Activated CD8-positive, alpha-beta T cell treated with anti-CD3 and anti-CD28 coated beads for 36 hours (primary cell): ENCODE measurements at regions not wholly inside any gene's neighbourhood (a gene's known extent, or its start where the extent isn't known, plus 50 kb on each side); places are given as distances from the start of the nearest gene placed in this dataset.

ENCODE experiments used
- ATAC-seq: fragments of 200-7000 bp; cut with Tn5 transposase; one replicate; pipeline ENCODE4 v1.10.0; 2021; ENCODE audit warnings: mild to moderate bottlenecking, moderate library complexity
- CTCF ChIA-PET: fragments of 350-600 bp; sonication (Branson Sonifier 250); formaldehyde crosslinking; loops from one replicate; lab custom pipeline; 2021; ENCODE audit warnings: antibody characterized with exemption; lab: Charles Lee
- POLR2A ChIA-PET: fragments of 350-600 bp; sonication (Branson Sonifier 250); formaldehyde crosslinking; loops from one replicate; lab custom pipeline; 2021; ENCODE audit warnings: antibody characterized with exemption; lab: Charles Lee
- DNase-seq: peaks from one replicate; pipeline ENCODE4 v3.0.0-alpha.2; 2020
- H3K27ac Mint-ChIP-seq: one replicate; pipeline ENCODE4 v1.8.0; 2021; ENCODE audit warnings: mild to moderate bottlenecking, mixed read lengths
- H3K27me3 Mint-ChIP-seq: one replicate; pipeline ENCODE4 v1.8.0; 2021; ENCODE audit warnings: mixed read lengths
- H3K36me3 Mint-ChIP-seq: one replicate; pipeline ENCODE4 v1.8.0; 2021; ENCODE audit warnings: low read depth, mixed read lengths
- H3K4me1 Mint-ChIP-seq: one replicate; pipeline ENCODE4 v1.8.0; 2021; ENCODE audit warnings: low read depth, mixed read lengths
- H3K4me3 Mint-ChIP-seq: one replicate; pipeline ENCODE4 v1.8.0; 2021; ENCODE audit warnings: mild to moderate bottlenecking, moderate library complexity, mixed read lengths
- H3K9me3 Mint-ChIP-seq: one replicate; pipeline ENCODE4 v1.8.0; 2021; ENCODE audit warnings: mixed read lengths
- CTCF ChIP-seq: fragments of 200-600 bp; IDR thresholded peaks from one replicate; pipeline ENCODE4 v1.8.0; 2022; ENCODE audit warnings: antibody characterized with exemption, mild to moderate bottlenecking
- intact Hi-C: fragments of 100-400 bp; cut with micrococcal nuclease; formaldehyde crosslinking; loops from one replicate; pipeline ENCODE4 v1.10.0; 2022

DNA sequence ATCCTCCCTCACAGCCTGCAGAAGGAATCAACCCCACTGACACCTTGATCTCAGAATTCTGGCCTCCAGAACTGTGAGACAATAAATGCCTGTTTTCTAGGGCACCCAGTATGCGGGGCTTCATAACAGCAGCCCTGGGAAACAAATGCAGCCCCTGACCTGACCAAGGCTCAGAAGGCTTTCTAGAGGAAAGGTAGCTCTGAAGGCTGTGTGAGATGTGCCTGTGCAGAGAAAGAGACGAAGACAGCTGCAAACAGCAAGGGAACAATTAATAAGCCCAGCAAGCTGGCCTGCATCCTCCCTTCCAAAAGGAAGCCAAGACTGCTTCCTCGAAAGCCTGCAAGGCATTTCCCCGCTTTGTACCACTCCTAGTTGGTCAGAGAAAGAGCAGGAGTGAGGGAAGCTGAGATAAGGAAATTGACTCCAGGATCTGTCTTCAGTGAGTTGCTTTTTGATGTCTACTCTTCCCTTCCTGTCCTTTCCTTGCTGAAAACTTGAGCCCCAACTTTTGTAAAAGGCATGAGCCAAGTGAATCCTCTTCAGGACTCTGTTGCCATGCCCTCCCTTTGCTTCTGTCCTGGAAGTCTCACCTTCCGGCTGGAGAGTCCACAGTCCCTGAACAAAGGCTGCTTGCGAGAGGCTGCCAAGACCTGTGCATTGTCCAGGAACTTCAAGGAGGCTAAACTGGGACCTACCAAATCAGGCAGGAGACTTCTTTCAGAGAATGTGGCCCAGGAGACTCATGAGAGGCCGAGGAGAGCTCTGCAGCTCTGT is 71.2 kb upstream of the ARID5B start:
- ChIA-PET POLR2A (no interaction called here), CTCF (interaction anchor here (0.8 to 1.7 kb wide), 2 partner anchors 10 to 80 kb away, joined by 3 to 4 read pairs; no protein-coding TSS in a partner anchor)
- Mint-ChIP-seq H3K9me3 (no peaks in the 10 kb centered on the region), H3K36me3 (no peaks in the 10 kb centered on the region), H3K4me1 (peaks cover 2% of the 10 kb centered on the region), H3K27me3 (peaks cover 3% of the 10 kb centered on the region), H3K4me3 (no peak overlapping the region), H3K27ac (no peak overlapping the region)
- ATAC-seq (no peak), DNase-seq (no peak)
- intact Hi-C loops = no loop called here
- TF ChIP-seq CTCF = no peak

DNA sequence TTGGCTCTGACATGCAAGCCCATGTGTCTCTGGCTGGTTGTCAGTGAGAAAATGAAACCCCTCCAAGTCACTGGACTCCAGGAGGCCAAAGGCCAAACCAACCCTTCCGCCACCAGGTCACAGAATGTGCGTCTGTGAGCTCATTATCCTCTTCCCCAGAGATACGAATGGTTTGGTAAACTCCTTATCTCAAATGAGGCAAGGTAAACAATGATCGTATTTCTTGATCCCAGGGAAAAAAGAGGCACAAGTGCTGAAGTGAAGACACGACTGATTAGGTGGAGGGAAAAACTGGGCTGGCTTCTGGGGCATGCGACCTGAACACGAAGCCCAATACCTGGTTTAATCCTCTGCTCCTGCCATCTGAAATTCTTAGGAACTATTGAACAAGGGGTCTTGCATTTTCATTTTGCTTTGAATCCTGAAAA is 70.6 kb upstream of the ARID5B start:
- Mint-ChIP-seq H3K4me1 (peaks cover 6% of the 10 kb centered on the region), H3K9me3 (no peaks in the 10 kb centered on the region), H3K27ac (no peak overlapping the region), H3K36me3 (no peaks in the 10 kb centered on the region), H3K4me3 (no peak overlapping the region), H3K27me3 (peaks cover 3% of the 10 kb centered on the region)
- intact Hi-C loops = no loop called here
- CTCF ChIA-PET = interaction anchor here (1.7 kb wide), 1 partner anchor 80 kb away, joined by 4 read pairs; no protein-coding TSS in a partner anchor
- ATAC-seq = no peak
- POLR2A ChIA-PET = no interaction called here
- DNase-seq = no peak
- no peak for TF ChIP-seq CTCF

DNA sequence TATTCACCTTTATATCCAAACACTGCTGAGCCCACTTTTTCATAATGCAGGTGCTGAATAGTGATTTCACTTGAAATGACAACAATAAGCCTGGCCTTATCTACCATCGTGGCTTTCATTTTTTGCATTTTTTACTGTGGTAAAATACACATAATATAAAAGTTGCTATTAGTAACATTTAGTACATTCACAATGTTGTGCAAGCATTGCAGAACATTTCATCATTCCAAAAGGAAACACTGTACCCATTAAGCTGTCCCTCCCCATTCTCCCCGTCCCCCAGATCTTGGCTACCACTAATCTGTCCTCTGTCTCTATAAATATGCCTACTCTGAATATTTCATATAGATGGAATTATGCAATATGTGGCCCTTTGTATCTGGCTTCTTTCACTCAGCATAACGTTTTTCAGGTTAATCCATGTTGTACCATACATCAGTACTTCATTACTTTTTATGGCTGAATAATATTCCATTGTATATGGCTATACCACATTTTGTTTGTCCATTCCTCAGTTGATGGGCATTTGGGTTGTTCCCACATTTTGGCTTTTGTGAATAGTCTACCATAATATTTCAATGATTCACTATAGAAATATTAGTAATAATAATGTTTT is 68.5 kb upstream of the ARID5B start:
- ATAC-seq (no peak), DNase-seq (no peak)
- Mint-ChIP-seq H3K27me3 (no peaks in the 10 kb centered on the region), H3K27ac (no peak overlapping the region), H3K4me1 (peaks cover 17% of the 10 kb centered on the region), H3K36me3 (no peaks in the 10 kb centered on the region), H3K9me3 (no peaks in the 10 kb centered on the region), H3K4me3 (no peak overlapping the region)
- ChIA-PET CTCF (interaction anchor here (1.1 to 5.3 kb wide), 2 partner anchors 8 to 81 kb away, joined by 4 to 46 read pairs; no protein-coding TSS in a partner anchor), POLR2A (no interaction called here)
- TF ChIP-seq CTCF = no peak
- intact Hi-C loops = no loop called here

DNA sequence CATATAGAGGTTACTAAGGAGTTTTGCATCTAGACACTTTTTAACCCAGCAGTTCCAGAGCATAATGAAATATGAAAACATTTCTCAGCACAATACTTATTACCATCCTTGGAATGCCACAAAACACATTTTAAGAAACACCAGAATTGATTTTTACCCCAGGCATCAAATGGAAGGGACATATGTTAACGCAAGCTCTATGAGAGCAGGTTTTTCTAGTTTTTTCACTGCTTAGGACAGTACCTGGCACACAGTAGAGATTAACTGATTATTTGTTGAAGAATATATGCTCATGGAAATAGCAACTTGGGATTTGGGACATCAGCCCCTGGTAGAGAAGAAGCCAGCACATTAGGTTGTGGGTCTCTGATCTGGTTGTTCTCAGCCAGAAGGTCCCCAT is 67.0 kb upstream of the ARID5B start:
- no peaks in the 10 kb centered on the region for H3K27me3 Mint-ChIP-seq
- H3K36me3 Mint-ChIP-seq = no peaks in the 10 kb centered on the region
- no peak overlapping the region for H3K4me3 Mint-ChIP-seq
- ChIA-PET POLR2A (interaction anchor here (0.6 kb wide), 1 partner anchor 318 kb away, joined by 5 read pairs; no protein-coding TSS in a partner anchor), CTCF (interaction anchor here (1.1 to 5.3 kb wide), 12 partner anchors 13 to 98 kb away, joined by 3 to 46 read pairs (median 6); no protein-coding TSS in a partner anchor)
- ATAC-seq (no peak), DNase-seq (no peak)
- peaks cover 17% of the 10 kb centered on the region for H3K4me1 Mint-ChIP-seq
- H3K9me3 Mint-ChIP-seq = no peaks in the 10 kb centered on the region
- no peak for TF ChIP-seq CTCF
- H3K27ac Mint-ChIP-seq = no peak overlapping the region
- intact Hi-C loops = no loop called here
